ENCODE measurements at regions not wholly inside any gene's neighbourhood (a gene's known extent, or its start where the extent isn't known, plus 50 kb on each side); places are given as distances from the start of the nearest gene placed in this dataset.

DNA sequence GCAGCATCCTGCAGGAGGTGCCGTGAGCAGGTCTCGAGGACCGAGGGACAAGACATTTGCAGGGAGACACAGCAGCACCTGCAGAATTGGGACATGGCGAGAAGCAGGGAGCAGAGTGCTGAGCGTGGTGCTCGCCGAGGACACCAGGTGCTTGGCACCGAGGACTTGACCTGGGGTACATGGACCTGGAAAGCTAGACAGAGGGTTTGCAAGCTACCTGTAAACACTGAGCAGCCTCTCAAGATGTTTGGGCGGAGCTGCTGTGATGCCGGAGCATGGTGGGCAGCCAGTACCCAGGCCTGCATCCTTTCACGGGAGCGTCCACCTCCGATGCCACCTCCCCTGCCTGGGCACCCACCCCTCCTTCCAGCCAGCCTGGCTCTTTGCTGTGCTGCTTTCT is 773.2 kb downstream of the TBC1D22A start:
- Histone ChIP-seq H3K9me2 (ENCODE audit: insufficient read depth) (no peaks in the 10 kb centered on the region), H3K36me3 (ENCODE audit: low read depth) (no peaks in the 10 kb centered on the region), H3K4me2 (ENCODE audit: unreplicated experiment) (no peak overlapping the region), H3K27ac (no peak overlapping the region), H3K4me1 (ENCODE audit: insufficient read depth) (no peaks in the 10 kb centered on the region), H3K9ac (no peak overlapping the region), H2AFZ (no peak overlapping the region), H3K4me3 (no peak overlapping the region), H3K79me2 (ENCODE audit: insufficient read depth) (no peaks in the 10 kb centered on the region), H3F3A (ENCODE audit: insufficient read depth) (no peaks in the 10 kb centered on the region), H3K9me3 (ENCODE audit: low read depth) (no peaks in the 10 kb centered on the region), H3K27me3 (replicated peaks; ENCODE audit: insufficient read depth) (no peaks in the 10 kb centered on the region), H4K20me1 (ENCODE audit: insufficient read depth) (no peaks in the 10 kb centered on the region)
- in situ Hi-C loops (cut with MboI) = no loop called here
- 51 to 65% methylated on average over 13 of the region's 13 CpGs for WGBS, 2 experiments (ENCODE audit: low coverage in 1 of 2, low lambda C conversion rate in 2 of 2, missing lambda C conversion rate in 2 of 2)
- no peak for TF ChIP-seq EZH2phosphoT487 (IDR thresholded peaks at IDR 0.05; ENCODE audit: insufficient read depth, low read depth)
- TF ChIP-seq EZH2 (IDR thresholded peaks at IDR 0.05; ENCODE audit: insufficient read depth, poor library complexity, severe bottlenecking) = no peak
- no peak for DNase-seq

DNA sequence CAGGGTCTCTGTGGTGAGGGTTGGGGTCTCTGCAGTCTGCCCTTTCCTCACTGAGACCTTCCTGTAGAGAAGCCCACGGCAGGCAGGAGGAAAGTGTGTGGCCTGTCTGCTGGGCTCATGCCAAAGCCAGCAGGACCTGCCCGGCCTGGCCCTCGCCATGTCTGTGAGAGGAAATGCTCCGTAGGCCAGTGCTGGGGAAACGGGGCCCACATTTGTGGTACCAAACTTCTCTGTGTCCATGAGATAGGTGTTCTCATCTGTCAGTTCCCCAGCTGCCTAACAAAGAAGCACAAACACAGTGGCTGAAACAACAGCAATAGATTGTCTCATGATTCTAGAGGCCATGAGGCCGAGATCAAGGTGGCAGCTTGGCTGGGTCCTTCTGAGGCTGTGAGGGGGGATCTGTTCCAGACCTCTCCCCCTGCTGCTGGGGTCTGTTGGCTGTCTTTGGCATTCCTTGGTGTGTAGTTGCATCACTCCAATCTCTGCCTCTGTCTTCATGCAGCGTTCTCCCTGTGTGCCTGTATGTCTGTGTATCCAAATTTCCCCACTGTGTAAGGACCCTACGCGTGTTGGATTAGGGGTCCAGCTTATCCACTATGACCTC is 772.5 kb downstream of the TBC1D22A start:
- Histone ChIP-seq H4K20me1 (ENCODE audit: insufficient read depth) (no peaks in the 10 kb centered on the region), H3K27me3 (replicated peaks; ENCODE audit: insufficient read depth) (no peaks in the 10 kb centered on the region), H2AFZ (no peak overlapping the region), H3K9me3 (ENCODE audit: low read depth) (no peaks in the 10 kb centered on the region), H3K4me1 (ENCODE audit: insufficient read depth) (no peaks in the 10 kb centered on the region), H3K4me3 (no peak overlapping the region), H3K36me3 (ENCODE audit: low read depth) (no peaks in the 10 kb centered on the region), H3K9me2 (ENCODE audit: insufficient read depth) (no peaks in the 10 kb centered on the region), H3K9ac (no peak overlapping the region), H3K79me2 (ENCODE audit: insufficient read depth) (no peaks in the 10 kb centered on the region), H3K27ac (no peak overlapping the region), H3K4me2 (ENCODE audit: unreplicated experiment) (no peak overlapping the region), H3F3A (ENCODE audit: insufficient read depth) (no peaks in the 10 kb centered on the region)
- no peak for DNase-seq
- in situ Hi-C loops (cut with MboI) = no loop called here
- no peak for TF ChIP-seq EZH2 (IDR thresholded peaks at IDR 0.05; ENCODE audit: insufficient read depth, poor library complexity, severe bottlenecking)
- TF ChIP-seq EZH2phosphoT487 (IDR thresholded peaks at IDR 0.05; ENCODE audit: insufficient read depth, low read depth) = no peak
- 29% methylated on average over 9 of the region's 9 CpGs for WGBS, 2 experiments (ENCODE audit: low coverage in 1 of 2, low lambda C conversion rate in 2 of 2, missing lambda C conversion rate in 2 of 2)

DNA sequence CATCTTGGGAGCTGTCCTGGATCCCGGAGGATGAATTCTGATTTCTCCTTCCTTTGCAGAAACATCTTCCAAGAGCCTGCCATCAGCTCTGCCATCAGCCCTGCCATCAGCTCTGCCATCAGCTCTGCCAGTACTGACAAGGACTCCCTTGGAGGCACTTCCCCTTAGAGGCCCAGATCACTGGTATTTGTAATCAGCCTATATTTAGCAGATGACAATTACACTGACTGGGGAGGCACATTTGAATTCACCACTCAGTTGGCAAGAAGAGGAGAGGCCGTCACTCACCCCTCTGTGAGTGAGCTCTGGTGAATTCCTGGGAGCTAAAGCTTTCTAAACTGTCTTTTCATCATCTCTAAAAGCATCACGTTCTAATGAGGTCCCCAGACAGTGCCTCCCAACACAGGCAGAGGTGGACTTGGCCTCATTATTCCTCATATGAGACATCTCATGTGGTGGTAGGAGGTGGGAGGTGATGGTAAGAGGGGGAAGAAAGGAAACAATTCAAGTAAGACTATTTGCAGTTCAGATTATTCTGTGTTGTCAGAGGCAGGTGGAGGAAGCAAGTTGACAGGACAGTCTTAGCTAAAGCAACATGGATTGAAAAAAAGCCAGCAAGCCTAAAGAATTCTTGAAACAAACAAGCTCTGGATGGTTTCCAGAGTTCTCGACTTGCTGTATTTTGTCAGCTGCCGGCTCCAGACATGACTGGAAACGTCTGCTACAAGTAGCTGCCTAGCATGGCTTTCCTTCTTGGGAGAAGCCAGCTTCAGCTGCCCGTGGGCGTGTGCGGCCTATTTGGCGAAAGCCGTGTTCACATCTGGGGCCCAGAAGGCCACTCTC is 771.7 kb downstream of the TBC1D22A start:
- H4K20me1 ChIP-seq (ENCODE audit: insufficient read depth) = no peaks in the 10 kb centered on the region
- DNase-seq = no peak
- H3K9me3 ChIP-seq (ENCODE audit: low read depth) = no peaks in the 10 kb centered on the region
- H3K4me3 ChIP-seq = no peak overlapping the region
- no peaks in the 10 kb centered on the region for H3F3A ChIP-seq (ENCODE audit: insufficient read depth)
- TF ChIP-seq EZH2phosphoT487 (IDR thresholded peaks at IDR 0.05; ENCODE audit: insufficient read depth, low read depth) (no peak), EZH2 (IDR thresholded peaks at IDR 0.05; ENCODE audit: insufficient read depth, poor library complexity, severe bottlenecking) (no peak)
- no peaks in the 10 kb centered on the region for H3K36me3 ChIP-seq (ENCODE audit: low read depth)
- H2AFZ ChIP-seq = no peak overlapping the region
- no peaks in the 10 kb centered on the region for H3K9me2 ChIP-seq (ENCODE audit: insufficient read depth)
- H3K79me2 ChIP-seq (ENCODE audit: insufficient read depth) = no peaks in the 10 kb centered on the region
- H3K4me1 ChIP-seq (ENCODE audit: insufficient read depth) = no peaks in the 10 kb centered on the region
- no peaks in the 10 kb centered on the region for H3K27me3 ChIP-seq (replicated peaks; ENCODE audit: insufficient read depth)
- no peak overlapping the region for H3K27ac ChIP-seq
- in situ Hi-C loops (cut with MboI) = no loop called here
- WGBS, 2 experiments (ENCODE audit: low coverage in 1 of 2, low lambda C conversion rate in 2 of 2, missing lambda C conversion rate in 2 of 2) = 5 to 8% methylated on average over 11 of the region's 11 CpGs
- no peak overlapping the region for H3K9ac ChIP-seq
- H3K4me2 ChIP-seq (ENCODE audit: unreplicated experiment) = no peak overlapping the region

DNA sequence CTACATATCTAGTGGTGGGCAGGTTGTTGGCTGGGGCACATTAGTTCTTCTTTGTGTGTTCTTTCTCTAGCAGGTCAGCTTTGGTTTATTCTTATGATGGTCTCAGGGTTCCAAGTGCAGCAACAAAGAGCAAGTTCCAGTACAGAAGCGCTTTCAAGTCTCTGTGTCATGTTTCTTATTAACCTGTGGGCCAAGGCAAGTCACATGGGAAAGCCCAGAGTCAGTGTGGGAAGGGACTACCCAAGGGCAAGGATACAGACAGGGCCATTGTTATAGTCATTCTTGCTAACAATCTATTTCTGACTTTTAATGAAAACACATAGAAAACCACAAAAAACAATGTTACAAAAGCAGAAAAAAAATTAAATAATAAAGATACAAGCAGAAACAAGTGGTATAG is 754.6 kb downstream of the TBC1D22A start:
- Histone ChIP-seq H3F3A (ENCODE audit: insufficient read depth) (no peaks in the 10 kb centered on the region), H3K9me3 (ENCODE audit: low read depth) (no peaks in the 10 kb centered on the region), H3K9ac (no peak overlapping the region), H3K4me1 (ENCODE audit: insufficient read depth) (no peaks in the 10 kb centered on the region), H3K4me2 (ENCODE audit: unreplicated experiment) (no peak overlapping the region), H3K36me3 (ENCODE audit: low read depth) (no peaks in the 10 kb centered on the region), H3K4me3 (no peak overlapping the region), H3K9me2 (ENCODE audit: insufficient read depth) (no peaks in the 10 kb centered on the region), H4K20me1 (ENCODE audit: insufficient read depth) (no peaks in the 10 kb centered on the region), H3K27me3 (replicated peaks; ENCODE audit: insufficient read depth) (no peaks in the 10 kb centered on the region), H3K79me2 (ENCODE audit: insufficient read depth) (no peaks in the 10 kb centered on the region), H3K27ac (no peak overlapping the region), H2AFZ (no peak overlapping the region)
- no peak for DNase-seq
- in situ Hi-C loops (cut with MboI) = no loop called here
- 13 to 22% methylated on average over 1 of the region's 1 CpG for WGBS, 2 experiments (ENCODE audit: low coverage in 1 of 2, low lambda C conversion rate in 2 of 2, missing lambda C conversion rate in 2 of 2)
- TF ChIP-seq EZH2phosphoT487 (IDR thresholded peaks at IDR 0.05; ENCODE audit: insufficient read depth, low read depth) = no peak
- TF ChIP-seq EZH2 (IDR thresholded peaks at IDR 0.05; ENCODE audit: insufficient read depth, poor library complexity, severe bottlenecking) = no peak
